ENCODE measurements at regions not wholly inside any gene's neighbourhood (a gene's known extent, or its start where the extent isn't known, plus 50 kb on each side); places are given as distances from the start of the nearest gene placed in this dataset.
A peak's percentile ranks its signal among the peaks of the same experiment; 100 is the strongest.
"Not testable (repeated sequence)": the region's sequence is repeated elsewhere in the genome, so short reads cannot be mapped to it uniquely, and the experiment has no call there.

DNA sequence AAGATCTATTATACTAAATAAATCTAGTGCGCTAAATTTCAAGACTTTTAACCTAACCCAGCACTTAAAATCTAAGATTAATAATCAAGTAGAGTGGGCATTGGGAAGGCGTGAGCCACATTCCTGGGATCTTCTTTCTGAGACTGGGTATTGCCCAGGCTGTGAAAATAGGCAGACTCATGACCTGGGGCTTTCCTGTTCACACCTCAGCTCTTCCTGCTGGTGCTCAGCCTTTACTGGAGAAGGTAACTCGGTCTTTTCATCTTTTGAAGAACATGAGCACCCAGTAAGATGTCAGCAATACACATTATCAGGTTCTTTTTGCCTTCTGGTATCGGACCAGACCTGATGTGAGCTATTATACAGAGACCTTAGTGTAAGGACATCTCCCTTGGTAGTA is 500.5 kb downstream of the PLCL1 start:
- H3K27me3 Mint-ChIP-seq, result peaks cover 17% of the 10 kb centered on the region

DNA sequence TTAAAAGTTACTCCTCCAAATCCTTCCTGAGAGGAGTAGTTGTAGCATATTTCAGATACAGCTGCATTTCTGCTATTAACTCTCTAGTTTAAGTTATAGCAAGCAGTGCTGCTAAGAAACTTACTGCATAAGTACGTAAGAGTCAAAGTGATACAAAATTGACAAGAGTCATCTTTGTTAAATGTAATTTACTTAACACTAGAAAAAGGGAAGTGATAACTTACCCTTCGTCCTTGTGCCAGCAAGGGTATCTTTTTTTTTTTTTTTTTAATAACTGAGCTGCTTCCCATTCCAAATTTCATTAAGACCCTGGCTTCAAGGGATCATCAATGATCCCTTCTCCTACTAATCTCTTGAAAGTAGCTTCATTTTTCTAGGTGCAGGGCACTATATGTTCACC is 493.0 kb downstream of the PLCL1 start:
- Mint-ChIP-seq H3K27ac (no peak overlapping the region), H3K4me1 (ENCODE audit: low read depth) (peaks cover 3% of the 10 kb centered on the region), H3K27me3 (peaks cover 20% of the 10 kb centered on the region), H3K9me3 (no peaks in the 10 kb centered on the region), H3K36me3 (ENCODE audit: low read depth) (no peaks in the 10 kb centered on the region), H3K4me3 (no peak overlapping the region)
- DNase-seq, result no peak

More for the DNA sequence above, 500.5 kb downstream of the PLCL1 start:
- Mint-ChIP-seq H3K9me3 (no peaks in the 10 kb centered on the region), H3K4me3 (no peak overlapping the region), H3K4me1 (ENCODE audit: low read depth) (no peaks in the 10 kb centered on the region), H3K36me3 (ENCODE audit: low read depth) (no peaks in the 10 kb centered on the region), H3K27ac (no peak overlapping the region)
- no peak for DNase-seq

DNA sequence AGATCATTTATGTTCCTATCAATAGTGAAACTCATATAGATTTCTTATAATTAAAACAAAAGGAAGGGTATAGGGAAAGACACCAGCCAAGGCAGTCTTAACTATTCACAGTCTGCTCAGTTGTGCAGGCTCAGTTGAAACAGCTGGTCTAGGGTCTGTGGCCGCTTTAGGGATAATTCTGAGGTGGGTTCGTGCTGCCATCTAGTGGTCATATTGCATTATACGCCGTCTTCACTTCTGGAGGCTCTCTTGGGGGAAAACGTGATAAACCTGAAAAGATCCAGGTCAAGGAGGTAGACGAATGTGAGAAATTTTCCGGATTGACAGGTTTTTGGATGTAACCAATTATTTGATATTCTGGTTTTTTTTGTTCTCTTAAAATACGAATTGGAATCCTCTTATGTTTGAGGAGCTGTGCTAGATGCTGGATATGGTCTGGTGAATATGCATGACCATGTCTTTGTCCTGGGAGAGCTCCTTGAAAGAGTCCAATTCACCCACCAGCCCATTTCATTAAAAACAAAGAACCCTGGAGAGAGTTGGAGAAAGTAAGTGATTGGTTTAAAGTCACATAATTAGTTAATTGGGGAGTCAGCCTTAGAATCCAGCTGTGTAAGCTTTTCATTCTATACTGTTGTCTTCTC is 492.4 kb downstream of the PLCL1 start:
- H3K4me3 Mint-ChIP-seq, result no peak overlapping the region
- DNase-seq, result peak; percentile 55
- no peaks in the 10 kb centered on the region for H3K9me3 Mint-ChIP-seq
- H3K27ac Mint-ChIP-seq, result no peak overlapping the region
- peaks cover 22% of the 10 kb centered on the region for H3K27me3 Mint-ChIP-seq
- no peaks in the 10 kb centered on the region for H3K36me3 Mint-ChIP-seq (ENCODE audit: low read depth)
- peaks cover 3% of the 10 kb centered on the region for H3K4me1 Mint-ChIP-seq (ENCODE audit: low read depth)

DNA sequence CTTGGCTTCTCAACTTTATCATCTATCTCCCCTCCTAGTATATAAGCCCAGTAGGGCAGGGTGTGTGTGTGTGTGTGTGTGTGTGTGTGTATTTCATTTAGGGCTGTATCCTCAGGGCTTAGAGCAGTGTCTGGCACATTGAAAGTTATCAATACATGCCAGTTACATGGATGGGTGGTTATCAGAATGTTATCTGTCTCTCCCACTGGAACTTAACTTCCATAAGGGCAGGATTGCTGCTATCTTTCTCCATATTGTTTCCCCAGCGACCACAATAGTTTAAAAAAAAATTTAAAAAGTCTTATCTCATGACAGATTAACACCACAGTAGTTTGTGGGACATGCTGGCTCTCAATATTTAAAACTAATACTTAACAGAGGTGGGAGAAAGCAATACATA is 488.9 kb downstream of the PLCL1 start:
- Mint-ChIP-seq H3K36me3 (ENCODE audit: low read depth) (no peaks in the 10 kb centered on the region), H3K4me3 (no peak overlapping the region), H3K27me3 (peaks cover 33% of the 10 kb centered on the region), H3K4me1 (ENCODE audit: low read depth) (peaks cover 3% of the 10 kb centered on the region), H3K9me3 (no peaks in the 10 kb centered on the region), H3K27ac (no peak overlapping the region)
- DNase-seq, result no peak

GRCh38 chr2:198289811-198290210 is 485.4 kb downstream of the PLCL1 start:
- Mint-ChIP-seq H3K27ac (no peak overlapping the region), H3K9me3 (no peaks in the 10 kb centered on the region), H3K4me1 (ENCODE audit: low read depth) (no peaks in the 10 kb centered on the region), H3K36me3 (ENCODE audit: low read depth) (no peaks in the 10 kb centered on the region), H3K4me3 (no peak overlapping the region), H3K27me3 (peaks cover 29% of the 10 kb centered on the region)
- no peak for DNase-seq

- H3K9me3 Mint-ChIP-seq, result no peaks in the 10 kb centered on the region
- peaks cover 39% of the 10 kb centered on the region for H3K27me3 Mint-ChIP-seq
- H3K27ac Mint-ChIP-seq, result no peak overlapping the region
- H3K36me3 Mint-ChIP-seq (ENCODE audit: low read depth), result no peaks in the 10 kb centered on the region
- no peak for DNase-seq
- no peaks in the 10 kb centered on the region for H3K4me1 Mint-ChIP-seq (ENCODE audit: low read depth)
- H3K4me3 Mint-ChIP-seq, result no peak overlapping the region
Measured at GRCh38 chr2:198287706-198288105, 483.3 kb downstream of the PLCL1 start.

- DNase-seq, result no peak
- Mint-ChIP-seq H3K27ac (no peak overlapping the region), H3K4me3 (no peak overlapping the region), H3K36me3 (ENCODE audit: low read depth) (no peaks in the 10 kb centered on the region), H3K27me3 (peaks cover 35% of the 10 kb centered on the region), H3K9me3 (no peaks in the 10 kb centered on the region), H3K4me1 (ENCODE audit: low read depth) (no peaks in the 10 kb centered on the region)
Measured at GRCh38 chr2:198285216-198285615, 480.8 kb downstream of the PLCL1 start.

DNA sequence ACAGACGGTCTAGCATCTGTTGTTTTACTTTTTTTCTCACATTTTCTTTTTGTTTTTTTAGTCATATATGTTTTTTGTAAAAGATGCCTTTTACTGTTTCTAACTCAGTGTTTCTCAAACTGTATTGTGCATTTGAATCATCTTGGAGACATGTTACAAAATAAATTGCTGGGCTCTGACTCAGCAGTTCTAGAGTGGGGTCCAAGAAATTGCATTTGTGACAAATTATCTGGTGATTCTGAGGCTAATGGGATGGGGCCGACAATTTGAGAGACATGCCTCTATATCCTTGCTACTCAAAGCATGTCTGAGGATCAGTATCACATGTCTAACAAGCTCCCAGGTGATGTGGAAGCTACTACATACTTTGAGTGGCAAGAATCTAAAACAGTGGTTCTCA is 478.8 kb downstream of the PLCL1 start:
- Mint-ChIP-seq H3K4me1 (ENCODE audit: low read depth) (no peaks in the 10 kb centered on the region), H3K27me3 (peaks cover 31% of the 10 kb centered on the region), H3K36me3 (ENCODE audit: low read depth) (no peaks in the 10 kb centered on the region), H3K27ac (no peak overlapping the region), H3K9me3 (no peaks in the 10 kb centered on the region), H3K4me3 (no peak overlapping the region)
- no peak for DNase-seq

GRCh38 chr2:198282061-198282460 is 477.7 kb downstream of the PLCL1 start:
- Mint-ChIP-seq H3K27ac (no peak overlapping the region), H3K9me3 (no peaks in the 10 kb centered on the region), H3K27me3 (peaks cover 31% of the 10 kb centered on the region), H3K4me1 (ENCODE audit: low read depth) (no peaks in the 10 kb centered on the region), H3K4me3 (no peak overlapping the region), H3K36me3 (ENCODE audit: low read depth) (no peaks in the 10 kb centered on the region)
- no peak for DNase-seq

DNA sequence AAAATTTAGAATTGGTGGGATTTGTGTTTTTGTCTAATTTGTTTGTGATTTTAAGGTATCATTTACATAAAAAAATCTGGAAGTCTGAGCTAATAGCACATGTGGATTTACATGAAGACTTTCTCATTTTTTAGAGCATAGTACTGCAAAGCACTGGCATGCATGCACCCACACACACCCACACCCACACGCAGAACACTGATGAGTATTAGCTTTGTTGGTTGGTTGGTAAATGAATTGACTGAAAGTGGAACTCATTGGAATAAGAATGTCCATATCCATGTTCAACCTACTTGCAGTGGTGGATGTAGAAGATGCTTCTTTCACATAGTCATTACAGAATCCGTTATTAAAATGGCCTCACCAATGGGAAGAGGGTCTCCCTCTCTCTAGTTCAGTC is 475.8 kb downstream of the PLCL1 start:
- no peak for DNase-seq
- Mint-ChIP-seq H3K27ac (no peak overlapping the region), H3K4me3 (no peak overlapping the region), H3K9me3 (no peaks in the 10 kb centered on the region), H3K27me3 (peaks cover 24% of the 10 kb centered on the region), H3K36me3 (ENCODE audit: low read depth) (no peaks in the 10 kb centered on the region), H3K4me1 (ENCODE audit: low read depth) (no peaks in the 10 kb centered on the region)

DNA sequence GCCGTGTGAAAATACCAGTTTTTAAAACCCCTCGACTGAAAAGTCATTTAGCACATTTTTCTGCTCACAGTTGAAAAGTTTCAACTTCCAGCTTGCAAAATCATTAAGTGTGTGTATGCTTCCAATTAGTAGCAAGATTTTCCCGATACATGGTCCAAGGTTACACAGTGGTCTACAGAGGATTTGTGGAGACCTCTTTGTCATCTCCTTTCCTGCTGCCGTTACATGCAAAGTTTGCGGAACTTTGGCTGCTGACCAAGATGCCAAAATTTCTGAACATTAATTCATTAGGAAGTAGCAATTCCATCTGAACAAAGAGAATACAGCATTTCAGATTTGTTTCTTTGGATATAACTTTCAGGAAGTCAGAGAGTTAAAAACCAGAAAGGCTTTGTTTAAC is 474.6 kb downstream of the PLCL1 start:
- Mint-ChIP-seq H3K27me3 (peaks cover 19% of the 10 kb centered on the region), H3K36me3 (ENCODE audit: low read depth) (no peaks in the 10 kb centered on the region), H3K27ac (no peak overlapping the region), H3K4me3 (no peak overlapping the region), H3K9me3 (no peaks in the 10 kb centered on the region), H3K4me1 (ENCODE audit: low read depth) (no peaks in the 10 kb centered on the region)
- no peak for DNase-seq

DNA sequence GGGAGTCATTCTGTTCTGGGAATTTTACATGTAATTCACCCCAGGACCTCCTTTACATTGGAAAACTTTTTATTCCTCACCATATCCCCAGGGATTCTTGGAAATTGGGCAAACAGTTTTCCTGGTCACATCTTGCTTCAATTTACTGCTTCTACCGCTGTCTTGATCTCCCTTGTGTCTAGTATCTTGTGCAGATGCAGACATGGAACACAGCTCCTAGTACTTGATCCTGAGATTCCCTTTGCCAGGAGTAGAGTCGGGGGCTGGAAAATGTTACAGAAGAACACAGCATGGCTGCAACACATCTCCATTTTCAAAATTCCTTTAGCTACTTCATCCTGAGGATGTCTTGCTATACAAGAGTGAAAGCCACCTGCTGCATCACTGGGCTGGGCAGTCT is 472.8 kb downstream of the PLCL1 start:
- peaks cover 8% of the 10 kb centered on the region for H3K27me3 Mint-ChIP-seq
- no peaks in the 10 kb centered on the region for H3K9me3 Mint-ChIP-seq
- no peak overlapping the region for H3K4me3 Mint-ChIP-seq
- DNase-seq, result no peak
- H3K4me1 Mint-ChIP-seq (ENCODE audit: low read depth), result no peaks in the 10 kb centered on the region
- no peaks in the 10 kb centered on the region for H3K36me3 Mint-ChIP-seq (ENCODE audit: low read depth)
- H3K27ac Mint-ChIP-seq, result no peak overlapping the region

- Mint-ChIP-seq H3K27ac (no peak overlapping the region), H3K27me3 (peaks cover 6% of the 10 kb centered on the region), H3K4me1 (ENCODE audit: low read depth) (no peaks in the 10 kb centered on the region), H3K4me3 (no peak overlapping the region), H3K9me3 (no peaks in the 10 kb centered on the region), H3K36me3 (ENCODE audit: low read depth) (no peaks in the 10 kb centered on the region)
- no peak for DNase-seq
Measured at GRCh38 chr2:198273660-198274059, 469.3 kb downstream of the PLCL1 start.

GRCh38 chr2:198270157-198270556 is 465.8 kb downstream of the PLCL1 start:
- not testable (repeated sequence) for H3K36me3 Mint-ChIP-seq (ENCODE audit: low read depth); H3K27ac Mint-ChIP-seq; H3K4me1 Mint-ChIP-seq (ENCODE audit: low read depth); H3K9me3 Mint-ChIP-seq; H3K4me3 Mint-ChIP-seq; H3K27me3 Mint-ChIP-seq; DNase-seq

DNA sequence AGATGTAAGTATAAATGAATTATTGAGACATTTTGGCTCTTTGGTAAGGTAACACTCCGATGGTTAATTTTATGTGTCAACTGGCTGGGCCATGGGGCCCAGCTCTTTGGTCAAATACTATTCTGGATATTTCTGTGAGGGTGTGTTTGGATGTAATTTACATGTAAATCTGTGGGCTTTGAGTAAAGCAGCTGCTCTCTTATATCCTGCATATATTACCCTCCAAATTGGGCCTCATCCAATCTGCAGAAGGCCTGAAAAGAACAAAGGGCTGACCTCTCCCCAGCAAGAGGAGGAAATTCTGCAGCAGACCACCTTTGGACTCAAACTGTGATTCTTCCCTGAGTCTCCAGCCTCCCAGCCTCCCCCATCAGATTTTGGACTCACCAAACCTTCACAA is 464.1 kb downstream of the PLCL1 start:
- H3K36me3 Mint-ChIP-seq (ENCODE audit: low read depth), result no peaks in the 10 kb centered on the region
- H3K4me1 Mint-ChIP-seq (ENCODE audit: low read depth), result no peaks in the 10 kb centered on the region
- no peaks in the 10 kb centered on the region for H3K9me3 Mint-ChIP-seq
- no peak overlapping the region for H3K27ac Mint-ChIP-seq
- no peak overlapping the region for H3K4me3 Mint-ChIP-seq
- peaks cover 6% of the 10 kb centered on the region for H3K27me3 Mint-ChIP-seq
- no peak for DNase-seq

GRCh38 chr2:198259496-198259895 is 455.1 kb downstream of the PLCL1 start:
- no peaks in the 10 kb centered on the region for H3K9me3 Mint-ChIP-seq
- no peak for DNase-seq
- no peak overlapping the region for H3K27ac Mint-ChIP-seq
- H3K36me3 Mint-ChIP-seq (ENCODE audit: low read depth), result no peaks in the 10 kb centered on the region
- no peak overlapping the region for H3K4me3 Mint-ChIP-seq
- no peaks in the 10 kb centered on the region for H3K4me1 Mint-ChIP-seq (ENCODE audit: low read depth)
- H3K27me3 Mint-ChIP-seq, result peaks cover 33% of the 10 kb centered on the region
